ENCODE measurements at regions not wholly inside any gene's neighbourhood (a gene's known extent, or its start where the extent isn't known, plus 50 kb on each side); places are given as distances from the start of the nearest gene placed in this dataset.

DNA sequence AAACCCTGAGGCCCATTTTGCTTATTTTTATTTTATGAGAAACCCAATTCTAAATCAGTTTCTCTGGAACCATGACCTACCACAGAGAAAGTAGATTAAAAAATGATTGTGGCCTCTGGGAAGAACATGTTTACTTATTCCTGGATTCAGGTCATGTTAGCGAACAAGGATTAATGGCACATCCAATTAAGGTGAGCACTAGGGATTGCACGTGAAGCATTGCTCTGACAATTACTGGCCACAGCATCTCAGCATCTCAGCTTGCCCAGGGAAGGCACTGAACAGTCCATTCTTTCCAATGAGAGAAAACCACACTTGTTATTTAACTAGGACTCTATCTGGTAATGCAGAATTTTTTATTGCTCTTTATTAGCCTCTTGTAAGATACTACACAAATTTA lies 119.8 kb downstream of the ZNF330 start:
- POLR2A ChIA-PET, result no interaction called here
- ATAC-seq, result no peak
- Mint-ChIP-seq H3K4me1 (no peaks in the 10 kb centered on the region), H3K27me3 (ENCODE audit: low read depth) (no peaks in the 10 kb centered on the region), H3K9me3 (no peaks in the 10 kb centered on the region), H3K4me3 (no peak overlapping the region), H3K36me3 (no peaks in the 10 kb centered on the region), H3K27ac (no peak overlapping the region)
- CTCF ChIA-PET, result no interaction called here
- TF ChIP-seq IRF2 (CRISPR knock-in tag; IDR thresholded peaks at IDR 0.05; ENCODE audit: borderline replicate concordance, low read depth), result no peak
- DNase-seq (ENCODE audit: low spot score), result no peak

GRCh38 chr4:141346144-141346543 lies 125.4 kb downstream of the ZNF330 start:
- DNase-seq (ENCODE audit: low spot score) (no peak), ATAC-seq (peak; percentile 46; the same call in 1 of the 2 replicates)
- Mint-ChIP-seq H3K27ac (no peak overlapping the region), H3K4me3 (no peak overlapping the region), H3K36me3 (no peaks in the 10 kb centered on the region), H3K4me1 (no peaks in the 10 kb centered on the region), H3K27me3 (ENCODE audit: low read depth) (no peaks in the 10 kb centered on the region; the same call in 1 of the 2 replicates), H3K9me3 (no peaks in the 10 kb centered on the region)
- ChIA-PET POLR2A (interaction anchor here (0.6 kb wide), 1 partner anchor 468 kb away, joined by 12 read pairs; no protein-coding TSS in a partner anchor), CTCF (interaction anchor here (0.9 to 1.9 kb wide), 3 partner anchors 306 to 366 kb away, joined by 3 to 8 read pairs (median 3); no protein-coding TSS in a partner anchor)
- TF ChIP-seq MAX (CRISPR knock-in tag; IDR thresholded peaks at IDR 0.05) (no peak), TCF7 (CRISPR knock-in tag; IDR thresholded peaks at IDR 0.05; ENCODE audit: low read depth) (no peak), ZSCAN18 (CRISPR knock-in tag; IDR thresholded peaks at IDR 0.05) (no peak), ZNF263 (CRISPR knock-in tag; IDR thresholded peaks at IDR 0.05; ENCODE audit: low read depth) (no peak)

DNA sequence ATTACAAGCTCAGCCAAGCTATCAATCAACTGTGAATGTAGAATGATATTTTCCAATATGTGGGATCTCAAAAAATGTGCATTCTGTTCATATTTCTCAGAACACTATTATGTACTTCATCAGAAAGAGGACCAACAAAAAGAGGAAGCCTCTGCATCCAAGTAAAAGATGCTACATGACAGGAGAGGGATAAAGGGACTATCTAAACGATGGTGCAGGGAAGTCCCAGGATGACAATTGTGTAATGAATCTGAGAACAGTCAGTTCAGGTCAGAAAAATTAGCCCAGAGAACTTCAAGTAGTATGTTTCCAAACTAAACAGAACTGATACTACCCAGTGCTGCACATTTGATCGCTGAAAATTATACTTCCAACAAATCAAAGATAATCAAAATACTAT lies 127.0 kb downstream of the ZNF330 start:
- ChIA-PET CTCF (interaction anchor here (1.9 kb wide), 1 partner anchor 306 kb away, joined by 8 read pairs; no protein-coding TSS in a partner anchor), POLR2A (no interaction called here)
- no peak overlapping the region for H3K4me3 Mint-ChIP-seq
- no peaks in the 10 kb centered on the region for H3K9me3 Mint-ChIP-seq
- no peaks in the 10 kb centered on the region; the same call in 1 of the 2 replicates for H3K27me3 Mint-ChIP-seq (ENCODE audit: low read depth)
- peaks cover 4% of the 10 kb centered on the region for H3K4me1 Mint-ChIP-seq
- no peaks in the 10 kb centered on the region for H3K36me3 Mint-ChIP-seq
- no peak overlapping the region for H3K27ac Mint-ChIP-seq
- DNase-seq (ENCODE audit: low spot score), result no peak
- no peak for ATAC-seq
- TF ChIP-seq ZSCAN18 (CRISPR knock-in tag; IDR thresholded peaks at IDR 0.05) (no peak), ZBTB43 (CRISPR knock-in tag; IDR thresholded peaks at IDR 0.05) (no peak), JUN (CRISPR knock-in tag; IDR thresholded peaks at IDR 0.05) (no peak), CDX4 (CRISPR knock-in tag; IDR thresholded peaks at IDR 0.05; ENCODE audit: borderline replicate concordance) (no peak), RELA (CRISPR knock-in tag; IDR thresholded peaks at IDR 0.05; ENCODE audit: borderline replicate concordance) (no peak), MXD4 (CRISPR knock-in tag; IDR thresholded peaks at IDR 0.05; ENCODE audit: borderline replicate concordance) (no peak), ETV6 (CRISPR knock-in tag; IDR thresholded peaks at IDR 0.05) (no peak), RORB (CRISPR knock-in tag; IDR thresholded peaks at IDR 0.05) (no peak), CREB1 (CRISPR knock-in tag; IDR thresholded peaks at IDR 0.05) (no peak)
- TF ChIP-seq, protein P1, sequence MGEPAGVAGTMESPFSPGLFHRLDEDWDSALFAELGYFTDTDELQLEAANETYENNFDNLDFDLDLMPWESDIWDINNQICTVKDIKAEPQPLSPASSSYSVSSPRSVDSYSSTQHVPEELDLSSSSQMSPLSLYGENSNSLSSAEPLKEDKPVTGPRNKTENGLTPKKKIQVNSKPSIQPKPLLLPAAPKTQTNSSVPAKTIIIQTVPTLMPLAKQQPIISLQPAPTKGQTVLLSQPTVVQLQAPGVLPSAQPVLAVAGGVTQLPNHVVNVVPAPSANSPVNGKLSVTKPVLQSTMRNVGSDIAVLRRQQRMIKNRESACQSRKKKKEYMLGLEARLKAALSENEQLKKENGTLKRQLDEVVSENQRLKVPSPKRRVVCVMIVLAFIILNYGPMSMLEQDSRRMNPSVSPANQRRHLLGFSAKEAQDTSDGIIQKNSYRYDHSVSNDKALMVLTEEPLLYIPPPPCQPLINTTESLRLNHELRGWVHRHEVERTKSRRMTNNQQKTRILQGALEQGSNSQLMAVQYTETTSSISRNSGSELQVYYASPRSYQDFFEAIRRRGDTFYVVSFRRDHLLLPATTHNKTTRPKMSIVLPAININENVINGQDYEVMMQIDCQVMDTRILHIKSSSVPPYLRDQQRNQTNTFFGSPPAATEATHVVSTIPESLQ (CRISPR knock-in tag; IDR thresholded peaks at IDR 0.05), result no peak
- TF ChIP-seq, protein P2, sequence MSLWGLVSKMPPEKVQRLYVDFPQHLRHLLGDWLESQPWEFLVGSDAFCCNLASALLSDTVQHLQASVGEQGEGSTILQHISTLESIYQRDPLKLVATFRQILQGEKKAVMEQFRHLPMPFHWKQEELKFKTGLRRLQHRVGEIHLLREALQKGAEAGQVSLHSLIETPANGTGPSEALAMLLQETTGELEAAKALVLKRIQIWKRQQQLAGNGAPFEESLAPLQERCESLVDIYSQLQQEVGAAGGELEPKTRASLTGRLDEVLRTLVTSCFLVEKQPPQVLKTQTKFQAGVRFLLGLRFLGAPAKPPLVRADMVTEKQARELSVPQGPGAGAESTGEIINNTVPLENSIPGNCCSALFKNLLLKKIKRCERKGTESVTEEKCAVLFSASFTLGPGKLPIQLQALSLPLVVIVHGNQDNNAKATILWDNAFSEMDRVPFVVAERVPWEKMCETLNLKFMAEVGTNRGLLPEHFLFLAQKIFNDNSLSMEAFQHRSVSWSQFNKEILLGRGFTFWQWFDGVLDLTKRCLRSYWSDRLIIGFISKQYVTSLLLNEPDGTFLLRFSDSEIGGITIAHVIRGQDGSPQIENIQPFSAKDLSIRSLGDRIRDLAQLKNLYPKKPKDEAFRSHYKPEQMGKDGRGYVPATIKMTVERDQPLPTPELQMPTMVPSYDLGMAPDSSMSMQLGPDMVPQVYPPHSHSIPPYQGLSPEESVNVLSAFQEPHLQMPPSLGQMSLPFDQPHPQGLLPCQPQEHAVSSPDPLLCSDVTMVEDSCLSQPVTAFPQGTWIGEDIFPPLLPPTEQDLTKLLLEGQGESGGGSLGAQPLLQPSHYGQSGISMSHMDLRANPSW (CRISPR knock-in tag; conservative IDR thresholded peaks at IDR 0.05; ENCODE audit: low read depth), result no peak
- TF ChIP-seq, protein P3, sequence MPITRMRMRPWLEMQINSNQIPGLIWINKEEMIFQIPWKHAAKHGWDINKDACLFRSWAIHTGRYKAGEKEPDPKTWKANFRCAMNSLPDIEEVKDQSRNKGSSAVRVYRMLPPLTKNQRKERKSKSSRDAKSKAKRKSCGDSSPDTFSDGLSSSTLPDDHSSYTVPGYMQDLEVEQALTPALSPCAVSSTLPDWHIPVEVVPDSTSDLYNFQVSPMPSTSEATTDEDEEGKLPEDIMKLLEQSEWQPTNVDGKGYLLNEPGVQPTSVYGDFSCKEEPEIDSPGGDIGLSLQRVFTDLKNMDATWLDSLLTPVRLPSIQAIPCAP (CRISPR knock-in tag; IDR thresholded peaks at IDR 0.05), result no peak

Data from WTC11 (cell line).